ENCODE measurements at regions not wholly inside any gene's neighbourhood (a gene's known extent, or its start where the extent isn't known, plus 50 kb on each side); places are given as distances from the start of the nearest gene placed in this dataset.
A peak's percentile ranks its signal among the peaks of the same experiment; 100 is the strongest.
"Not testable (repeated sequence)": the region's sequence is repeated elsewhere in the genome, so short reads cannot be mapped to it uniquely, and the experiment has no call there.

- Mint-ChIP-seq H3K4me3 (no peak overlapping the region), H3K27me3 (ENCODE audit: low read depth) (no peaks in the 10 kb centered on the region), H3K36me3 (ENCODE audit: low read depth) (peaks cover 28% of the 10 kb centered on the region), H3K9me3 (ENCODE audit: insufficient read depth) (peaks cover 7% of the 10 kb centered on the region), H3K4me1 (ENCODE audit: low read depth) (peaks cover 52% of the 10 kb centered on the region), H3K27ac (no peak overlapping the region)
- ChIA-PET POLR2A (interaction anchor here (1.6 kb wide), 1 partner anchor 92 kb away, joined by 4 read pairs; no protein-coding TSS in a partner anchor), CTCF (interaction anchor here (0.9 to 1.5 kb wide), 2 partner anchors 86 to 103 kb away, joined by 4 to 6 read pairs; no protein-coding TSS in a partner anchor)
- no peak for ATAC-seq
- DNase-seq: no peak
Observed at GRCh38 chr12:47311010-47311409, 231.3 kb upstream of the AMIGO2 start.

DNA sequence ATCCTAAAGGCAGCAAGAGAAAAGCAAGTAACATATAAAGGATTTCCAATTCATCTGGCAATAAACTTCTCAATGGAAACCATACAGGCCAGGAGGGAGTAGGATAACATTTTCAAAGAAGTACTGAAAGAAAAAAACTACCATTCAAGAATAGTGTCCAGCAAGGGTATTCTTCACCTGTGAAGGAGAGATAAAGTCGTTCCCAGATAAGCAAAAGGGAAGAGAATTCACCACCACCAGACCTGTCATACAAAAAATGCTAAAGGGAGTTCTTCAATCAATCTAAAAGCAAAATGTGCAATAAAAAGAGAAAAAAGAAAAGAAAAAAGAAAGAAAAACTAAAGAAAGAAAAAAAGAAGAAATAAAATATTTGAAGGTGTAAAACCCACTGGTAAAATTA lies 228.9 kb upstream of the AMIGO2 start:
- ATAC-seq (no peak), DNase-seq (no peak)
- Mint-ChIP-seq H3K9me3 (ENCODE audit: insufficient read depth) (peaks cover 7% of the 10 kb centered on the region), H3K27ac (no peak overlapping the region), H3K4me1 (ENCODE audit: low read depth) (peaks cover 56% of the 10 kb centered on the region), H3K4me3 (no peak overlapping the region), H3K36me3 (ENCODE audit: low read depth) (peaks cover 33% of the 10 kb centered on the region), H3K27me3 (ENCODE audit: low read depth) (no peaks in the 10 kb centered on the region)
- POLR2A ChIA-PET: no interaction called here
- CTCF ChIA-PET: no interaction called here

- peaks cover 59% of the 10 kb centered on the region for H3K4me1 Mint-ChIP-seq (ENCODE audit: low read depth)
Observed at GRCh38 chr12:47307680-47308399, 228.1 kb upstream of the AMIGO2 start.

GRCh38 chr12:47306773-47307679 lies 227.3 kb upstream of the AMIGO2 start:
- peaks cover 62% of the 10 kb centered on the region for H3K4me1 Mint-ChIP-seq (ENCODE audit: low read depth)
- peaks cover 35% of the 10 kb centered on the region for H3K36me3 Mint-ChIP-seq (ENCODE audit: low read depth)
- ATAC-seq: peak; percentile 27
- DNase-seq: peak; percentile 73
- ChIA-PET POLR2A (interaction anchor here (0.6 to 2.4 kb wide), 21 partner anchors 9 to 275 kb away, joined by 3 to 26 read pairs (median 4); partner anchors contain the start of genes AMIGO2 and PCED1B), CTCF (interaction anchor here (0.6 to 2.9 kb wide), 37 partner anchors 11 to 845 kb away, joined by 3 to 34 read pairs (median 4); partner anchors contain the start of genes AMIGO2 and PCED1B)
- H3K4me3 Mint-ChIP-seq: peak overlapping the region; percentile 64
- not testable (repeated sequence) for H3K27me3 Mint-ChIP-seq (ENCODE audit: low read depth); H3K9me3 Mint-ChIP-seq (ENCODE audit: insufficient read depth)
- peak overlapping the region; percentile 77 for H3K27ac Mint-ChIP-seq

More at GRCh38 chr12:47307680-47308399, 228.1 kb upstream of the AMIGO2 start:
- DNase-seq (peak; percentile 76), ATAC-seq (peak; percentile 92)
- Mint-ChIP-seq H3K36me3 (ENCODE audit: low read depth) (peaks cover 35% of the 10 kb centered on the region), H3K4me3 (peak overlapping the region; percentile 64), H3K27ac (peak overlapping the region; percentile 77), H3K9me3 (ENCODE audit: insufficient read depth) (peaks cover 7% of the 10 kb centered on the region), H3K27me3 (ENCODE audit: low read depth) (no peaks in the 10 kb centered on the region)
- POLR2A ChIA-PET: interaction anchor here (0.6 to 2.4 kb wide), 13 partner anchors 9 to 276 kb away, joined by 3 to 26 read pairs (median 4); partner anchors contain the start of genes AMIGO2 and PCED1B
- CTCF ChIA-PET: interaction anchor here (0.6 to 2.9 kb wide), 24 partner anchors 10 to 275 kb away, joined by 3 to 34 read pairs (median 6); no protein-coding TSS in a partner anchor

GRCh38 chr12:47306130-47306529 lies 226.4 kb upstream of the AMIGO2 start:
- CTCF ChIA-PET: interaction anchor here (0.6 to 2.9 kb wide), 24 partner anchors 10 to 846 kb away, joined by 3 to 34 read pairs (median 5); partner anchors contain the start of genes AMIGO2 and PCED1B
- no peak overlapping the region for H3K4me3 Mint-ChIP-seq

GRCh38 chr12:47305464-47305863 lies 225.7 kb upstream of the AMIGO2 start:
- Mint-ChIP-seq H3K27ac (no peak overlapping the region), H3K4me3 (no peak overlapping the region), H3K9me3 (ENCODE audit: insufficient read depth) (peaks cover 5% of the 10 kb centered on the region), H3K27me3 (ENCODE audit: low read depth) (no peaks in the 10 kb centered on the region), H3K36me3 (ENCODE audit: low read depth) (peaks cover 28% of the 10 kb centered on the region), H3K4me1 (ENCODE audit: low read depth) (peaks cover 65% of the 10 kb centered on the region)
- POLR2A ChIA-PET: interaction anchor here (1.1 to 1.2 kb wide), 2 partner anchors 51 to 64 kb away, joined by 4 read pairs; no protein-coding TSS in a partner anchor
- CTCF ChIA-PET: interaction anchor here (2.9 kb wide), 1 partner anchor 92 kb away, joined by 34 read pairs; no protein-coding TSS in a partner anchor
- ATAC-seq (no peak), DNase-seq (no peak)

More at GRCh38 chr12:47306130-47306529, 226.4 kb upstream of the AMIGO2 start:
- Mint-ChIP-seq H3K4me1 (ENCODE audit: low read depth) (peaks cover 69% of the 10 kb centered on the region), H3K9me3 (ENCODE audit: insufficient read depth) (peaks cover 7% of the 10 kb centered on the region), H3K27ac (no peak overlapping the region), H3K27me3 (ENCODE audit: low read depth) (no peaks in the 10 kb centered on the region), H3K36me3 (ENCODE audit: low read depth) (peaks cover 34% of the 10 kb centered on the region)
- DNase-seq: no peak
- no peak for ATAC-seq
- POLR2A ChIA-PET: interaction anchor here (0.8 to 2.4 kb wide), 15 partner anchors 22 to 227 kb away, joined by 3 to 26 read pairs (median 4); partner anchors contain the start of genes AMIGO2 and PCED1B

DNA sequence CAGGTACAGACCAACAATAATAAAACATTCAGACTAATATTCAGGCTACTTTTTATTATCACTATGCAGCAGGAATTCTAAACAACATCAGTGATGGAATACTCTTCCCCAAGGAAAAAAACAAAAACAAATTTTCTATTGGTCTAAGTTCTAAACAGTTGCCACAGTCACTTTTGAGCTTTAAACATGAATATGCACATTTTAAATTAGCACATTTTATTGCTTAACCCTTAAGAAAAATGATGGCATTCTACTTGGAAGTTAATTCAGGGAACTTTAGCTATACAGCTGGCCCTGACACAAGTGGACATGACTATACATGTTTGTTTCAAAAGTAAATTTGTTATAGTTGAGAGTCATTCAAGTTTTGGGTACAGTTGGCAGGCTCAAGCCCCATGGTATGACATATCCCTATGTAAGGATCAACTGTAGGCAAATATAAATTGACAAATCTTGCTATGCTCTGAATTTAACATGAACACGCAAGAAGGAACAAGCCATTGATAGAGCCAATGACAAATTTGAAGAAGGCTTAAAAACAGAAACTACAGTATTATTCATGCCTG lies 224.3 kb upstream of the AMIGO2 start:
- Mint-ChIP-seq H3K27me3 (ENCODE audit: low read depth) (no peaks in the 10 kb centered on the region), H3K4me3 (no peak overlapping the region), H3K27ac (no peak overlapping the region), H3K4me1 (ENCODE audit: low read depth) (peaks cover 64% of the 10 kb centered on the region), H3K9me3 (ENCODE audit: insufficient read depth) (no peaks in the 10 kb centered on the region), H3K36me3 (ENCODE audit: low read depth) (peaks cover 31% of the 10 kb centered on the region)
- DNase-seq: no peak
- no peak for ATAC-seq
- ChIA-PET POLR2A (no interaction called here), CTCF (interaction anchor here (0.8 kb wide), 1 partner anchor 31 kb away, joined by 4 read pairs; no protein-coding TSS in a partner anchor)

- DNase-seq: no peak
- no peak for ATAC-seq
- ChIA-PET CTCF (interaction anchor here (1.2 to 2.2 kb wide), 9 partner anchors 9 to 270 kb away, joined by 3 to 12 read pairs (median 4); no protein-coding TSS in a partner anchor), POLR2A (interaction anchor here (0.7 to 2.5 kb wide), 5 partner anchors 26 to 217 kb away, joined by 3 to 11 read pairs (median 10); no protein-coding TSS in a partner anchor)
- Mint-ChIP-seq H3K9me3 (ENCODE audit: insufficient read depth) (no peaks in the 10 kb centered on the region), H3K4me1 (ENCODE audit: low read depth) (peaks cover 63% of the 10 kb centered on the region), H3K4me3 (no peak overlapping the region), H3K27me3 (ENCODE audit: low read depth) (no peaks in the 10 kb centered on the region), H3K36me3 (ENCODE audit: low read depth) (peaks cover 35% of the 10 kb centered on the region), H3K27ac (no peak overlapping the region)
Observed at GRCh38 chr12:47303207-47303606, 223.4 kb upstream of the AMIGO2 start.

- POLR2A ChIA-PET: interaction anchor here (0.6 to 2.5 kb wide), 8 partner anchors 25 to 534 kb away, joined by 3 to 11 read pairs (median 3); no protein-coding TSS in a partner anchor
- peak overlapping the region; percentile 75 for H3K27ac Mint-ChIP-seq
- no peak for DNase-seq
Observed at GRCh38 chr12:47302111-47302671, 222.4 kb upstream of the AMIGO2 start.

DNA sequence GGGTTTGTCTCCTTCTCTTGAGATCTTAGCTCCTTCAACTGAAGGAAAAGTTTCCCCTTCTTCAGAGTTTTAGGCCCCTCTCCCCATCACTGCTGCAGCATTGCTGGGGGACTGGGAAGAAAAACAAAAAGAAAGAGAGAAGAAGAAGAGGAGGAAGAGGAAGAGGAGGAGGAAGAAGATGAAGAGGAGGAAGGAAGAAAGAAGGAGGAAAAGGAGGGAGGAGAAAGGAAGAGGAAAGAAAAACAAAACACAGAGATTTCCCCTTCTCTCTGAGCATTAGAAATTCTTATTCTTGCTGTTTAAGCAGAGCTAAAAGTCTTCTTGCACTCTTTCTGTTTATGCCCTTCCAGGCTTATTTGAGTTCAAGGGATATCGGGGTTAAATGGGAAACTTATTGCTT lies 219.8 kb upstream of the AMIGO2 start:
- H3K27ac Mint-ChIP-seq: peak overlapping the region; percentile 45
- ChIA-PET POLR2A (interaction anchor here (0.6 to 1.0 kb wide), 3 partner anchors 49 to 83 kb away, joined by 3 to 4 read pairs (median 4); no protein-coding TSS in a partner anchor), CTCF (interaction anchor here (0.9 to 1.1 kb wide), 2 partner anchors 27 to 98 kb away, joined by 3 read pairs; no protein-coding TSS in a partner anchor)
- H3K4me1 Mint-ChIP-seq (ENCODE audit: low read depth): peaks cover 61% of the 10 kb centered on the region
- no peak for DNase-seq
- H3K9me3 Mint-ChIP-seq (ENCODE audit: insufficient read depth): no peaks in the 10 kb centered on the region
- H3K36me3 Mint-ChIP-seq (ENCODE audit: low read depth): peaks cover 23% of the 10 kb centered on the region
- ATAC-seq: no peak
- no peak overlapping the region for H3K4me3 Mint-ChIP-seq
- H3K27me3 Mint-ChIP-seq (ENCODE audit: low read depth): no peaks in the 10 kb centered on the region

More at GRCh38 chr12:47302111-47302671, 222.4 kb upstream of the AMIGO2 start:
- H3K36me3 Mint-ChIP-seq (ENCODE audit: low read depth): peaks cover 36% of the 10 kb centered on the region
- H3K27me3 Mint-ChIP-seq (ENCODE audit: low read depth): no peaks in the 10 kb centered on the region
- CTCF ChIA-PET: interaction anchor here (0.6 to 2.2 kb wide), 15 partner anchors 10 to 914 kb away, joined by 3 to 12 read pairs (median 4); no protein-coding TSS in a partner anchor
- H3K4me3 Mint-ChIP-seq: peak overlapping the region; percentile 5
- peaks cover 60% of the 10 kb centered on the region for H3K4me1 Mint-ChIP-seq (ENCODE audit: low read depth)
- peak; percentile 66 for ATAC-seq
- H3K9me3 Mint-ChIP-seq (ENCODE audit: insufficient read depth): no peaks in the 10 kb centered on the region
